ENCODE measurements at regions not wholly inside any gene's neighbourhood (a gene's known extent, or its start where the extent isn't known, plus 50 kb on each side); places are given as distances from the start of the nearest gene placed in this dataset.

GRCh38 chrX:39149761-39150160 is 348.5 kb downstream of the MID1IP1 start:
- peak; percentile 59 for TF ChIP-seq SMC3 (IDR thresholded peaks at IDR 0.05; ENCODE audit: low read depth, low read length)
- TF ChIP-seq RAD21 (IDR thresholded peaks at IDR 0.05; ENCODE audit: low read length) = peak; percentile 67
- TF ChIP-seq GABPA (IDR thresholded peaks at IDR 0.05; ENCODE audit: low read depth) = no peak
- no peak for TF ChIP-seq REST (IDR thresholded peaks at IDR 0.05; ENCODE audit: low read depth, low read length)
- TF ChIP-seq CTCF (IDR thresholded peaks at IDR 0.05) = peak; percentile 75
- TF ChIP-seq RXRA (IDR thresholded peaks at IDR 0.05; ENCODE audit: borderline replicate concordance, low read depth) = no peak
- no peaks in the 10 kb centered on the region; the same call in 1 of the 2 replicates for H3K27me3 ChIP-seq (ENCODE audit: insufficient read depth)

GRCh38 chrX:39150220-39150619 is 349.0 kb downstream of the MID1IP1 start:
- ChIA-PET POLR2A (no interaction called here), CTCF (interaction anchor here (0.5 to 4.4 kb wide), 17 partner anchors 8 to 485 kb away, joined by 3 to 36 read pairs (median 4); partner anchors contain the start of gene MID1IP1)
- no peaks in the 10 kb centered on the region for H3K9me3 ChIP-seq
- no peak overlapping the region for H3K4me2 ChIP-seq
- H3K9ac ChIP-seq = no peak overlapping the region
- no peaks in the 10 kb centered on the region for H3K9me2 ChIP-seq
- no peaks in the 10 kb centered on the region for H3F3A ChIP-seq (replicated peaks; ENCODE audit: insufficient read depth)
- H3K4me3 ChIP-seq (ENCODE audit: low read depth in 2 of 2, low read length in 1 of 2) = no peak overlapping the region
- no peaks in the 10 kb centered on the region for H4K20me1 ChIP-seq (ENCODE audit: insufficient read depth)
- no peak for DNase-seq
- H2AFZ ChIP-seq (ENCODE audit: low read depth) = no peak overlapping the region
- H3K27me3 ChIP-seq (ENCODE audit: insufficient read depth) = no peaks in the 10 kb centered on the region; the same call in 1 of the 2 replicates
- no peak overlapping the region for H3K27ac ChIP-seq (ENCODE audit: low read depth in 2 of 2, low read length in 1 of 2)
- WGBS (ENCODE audit: low lambda C conversion rate) = 65% methylated on average over 5 of the region's 5 CpGs
- no peaks in the 10 kb centered on the region for H3K79me2 ChIP-seq (ENCODE audit: insufficient read depth)
- H3K4me1 ChIP-seq (ENCODE audit: control insufficient read depth in 1 of 2, insufficient read depth in 2 of 2, low read depth in 1 of 2, low read length in 1 of 2) = peaks cover 0 to 6% of the 10 kb centered on the region in 2 experiments; a peak in 2 of 4 replicates
- no peaks in the 10 kb centered on the region for H3K36me3 ChIP-seq (replicated peaks in 1 of 2; ENCODE audit: control insufficient read depth in 1 of 2, insufficient read depth in 2 of 2, low read length in 1 of 2)
- no peak for TF ChIP-seq NRF1 (IDR thresholded peaks at IDR 0.05; ENCODE audit: low read depth, low read length)
- TF ChIP-seq MAX (IDR thresholded peaks at IDR 0.05; ENCODE audit: low read depth) = no peak
- no peak for TF ChIP-seq YY1 (IDR thresholded peaks at IDR 0.05; ENCODE audit: low read depth)
- no peak for TF ChIP-seq ZBTB33 (IDR thresholded peaks at IDR 0.05; ENCODE audit: borderline replicate concordance, low read depth)
- no peak for TF ChIP-seq PBX3 (IDR thresholded peaks at IDR 0.05)
- TF ChIP-seq TEAD4 (IDR thresholded peaks at IDR 0.05; ENCODE audit: borderline replicate concordance, insufficient read depth) = no peak
- no peak for TF ChIP-seq MEF2A (IDR thresholded peaks at IDR 0.05; ENCODE audit: borderline replicate concordance, low read depth)
- TF ChIP-seq SIN3A (IDR thresholded peaks at IDR 0.05; ENCODE audit: borderline replicate concordance, low read depth, low read length) = no peak
- TF ChIP-seq NFIC (IDR thresholded peaks at IDR 0.05; ENCODE audit: borderline replicate concordance) = no peak
- TF ChIP-seq GABPA (IDR thresholded peaks at IDR 0.05; ENCODE audit: low read depth) = no peak
- TF ChIP-seq CTCF (IDR thresholded peaks at IDR 0.05) = no peak

More at GRCh38 chrX:39149761-39150160, 348.5 kb downstream of the MID1IP1 start:
- Histone ChIP-seq H3K36me3 (replicated peaks in 1 of 2; ENCODE audit: control insufficient read depth in 1 of 2, insufficient read depth in 2 of 2, low read length in 1 of 2) (no peaks in the 10 kb centered on the region), H3K4me2 (no peak overlapping the region), H3K9me3 (no peaks in the 10 kb centered on the region), H3K9ac (no peak overlapping the region), H4K20me1 (ENCODE audit: insufficient read depth) (no peaks in the 10 kb centered on the region), H2AFZ (ENCODE audit: low read depth) (no peak overlapping the region), H3K4me1 (ENCODE audit: control insufficient read depth in 1 of 2, insufficient read depth in 2 of 2, low read depth in 1 of 2, low read length in 1 of 2) (peaks cover 0 to 6% of the 10 kb centered on the region in 2 experiments; a peak in 2 of 4 replicates), H3K27ac (ENCODE audit: low read depth in 2 of 2, low read length in 1 of 2) (no peak overlapping the region), H3K79me2 (ENCODE audit: insufficient read depth) (no peaks in the 10 kb centered on the region), H3F3A (replicated peaks; ENCODE audit: insufficient read depth) (no peaks in the 10 kb centered on the region), H3K4me3 (ENCODE audit: low read depth in 2 of 2, low read length in 1 of 2) (peak overlapping the region in 1 of 2 experiments; percentile 39; a peak in 1 of 4 replicates), H3K9me2 (no peaks in the 10 kb centered on the region)
- 27% methylated on average over 8 of the region's 8 CpGs for WGBS (ENCODE audit: low lambda C conversion rate)
- no peak for DNase-seq
- POLR2A ChIA-PET = interaction anchor here (0.7 kb wide), 1 partner anchor 348 kb away, joined by 3 read pairs; no protein-coding TSS in a partner anchor
- CTCF ChIA-PET = interaction anchor here (0.5 to 4.4 kb wide), 18 partner anchors 8 to 484 kb away, joined by 3 to 36 read pairs (median 3); partner anchors contain the start of gene MID1IP1
